ENCODE measurements at regions not wholly inside any gene's neighbourhood (a gene's known extent, or its start where the extent isn't known, plus 50 kb on each side); places are given as distances from the start of the nearest gene placed in this dataset.

- Histone ChIP-seq H3K4me1 (ENCODE audit: control insufficient read depth in 1 of 2, insufficient read depth in 2 of 2, low read length in 2 of 2) (no peaks in the 10 kb centered on the region), H3K4me3 (replicated peaks in 1 of 2; ENCODE audit: low read depth in 1 of 2, low read length in 2 of 2) (no peak overlapping the region), H2AFZ (ENCODE audit: low read depth, low read length, poor library complexity, severe bottlenecking) (no peak overlapping the region), H3K27ac (ENCODE audit: low read depth, low read length) (no peak overlapping the region), H3K36me3 (ENCODE audit: control insufficient read depth in 1 of 2, insufficient read depth in 2 of 2, low read length in 2 of 2) (no peaks in the 10 kb centered on the region), H3K9me2 (ENCODE audit: insufficient read depth) (no peaks in the 10 kb centered on the region), H3K79me2 (ENCODE audit: insufficient read depth, low read length) (no peaks in the 10 kb centered on the region), H3K27me3 (ENCODE audit: insufficient read depth, low read length) (0 out of 2 replicates have a peak, but pooled peaks cover 5% of the 10 kb centered on the region), H3K4me2 (ENCODE audit: low read length) (no peak overlapping the region), H4K20me1 (ENCODE audit: insufficient read depth) (no peaks in the 10 kb centered on the region), H3K9me3 (ENCODE audit: control insufficient read depth in 1 of 2, insufficient read depth in 1 of 2, low read depth in 1 of 2, low read length in 2 of 2) (no peaks in the 10 kb centered on the region), H3K9ac (ENCODE audit: low read length) (no peak overlapping the region)
- no peak for ATAC-seq
- no TSS peak for BruUV-seq (replicated peaks)
- TF ChIP-seq JUND (IDR thresholded peaks at IDR 0.05) = no peak
- no peak for TF ChIP-seq RAD21 (IDR thresholded peaks at IDR 0.05; ENCODE audit: low read depth)
- no peak for TF ChIP-seq SRF (IDR thresholded peaks at IDR 0.05; ENCODE audit: low read depth)
- no peak for TF ChIP-seq ATF3 (IDR thresholded peaks at IDR 0.05)
- no peak for TF ChIP-seq POLR2AphosphoS5 (IDR thresholded peaks at IDR 0.05; ENCODE audit: low read depth, low read length)
- no peak for TF ChIP-seq SIN3A (IDR thresholded peaks at IDR 0.05; ENCODE audit: low read depth)
- no peak for TF ChIP-seq SP1 (IDR thresholded peaks at IDR 0.05; ENCODE audit: low read depth)
- TF ChIP-seq EZH2 (IDR thresholded peaks at IDR 0.05) = no peak
- TF ChIP-seq REST (IDR thresholded peaks at IDR 0.05; ENCODE audit: low read depth) = no peak
- TF ChIP-seq EGR1 (IDR thresholded peaks at IDR 0.05; ENCODE audit: low read depth) = no peak
- no peak for TF ChIP-seq ZNF274 (IDR thresholded peaks at IDR 0.05; ENCODE audit: low read depth, low read length)
- no peak for TF ChIP-seq YY1 (IDR thresholded peaks at IDR 0.05; ENCODE audit: extremely low read depth, insufficient replicate concordance, low read depth, low read length)
- no peak for TF ChIP-seq ZBTB33 (IDR thresholded peaks at IDR 0.05; ENCODE audit: extremely low read depth, insufficient replicate concordance, low read length)
- TF ChIP-seq ZFX (IDR thresholded peaks at IDR 0.05) = no peak
- ChIA-PET POLR2A (no interaction called here), RAD21 (ENCODE audit: low non-redundant PET in 1 of 2, low total read pairs in 2 of 2, uncharacterized antibody in 2 of 2, unreplicated experiment in 2 of 2) (no interaction called here), CTCF (no interaction called here)
- intact Hi-C loops (cut with micrococcal nuclease) = no loop called here
- no peak for DNase-seq (ENCODE audit: low read depth, low spot score)
Measured at GRCh38 chr18:1229634-1230033, 325.0 kb downstream of the ADCYAP1 start.
